ENCODE measurements at regions not wholly inside any gene's neighbourhood (a gene's known extent, or its start where the extent isn't known, plus 50 kb on each side); places are given as distances from the start of the nearest gene placed in this dataset.

- TF ChIP-seq CTCF (IDR thresholded peaks at IDR 0.05; ENCODE audit: insufficient read depth, low read length, poor library complexity, severe bottlenecking) (peak; percentile 29), EZH2phosphoT487 (conservative IDR thresholded peaks at IDR 0.05; ENCODE audit: low read length) (no peak)
These were observed 739.2 kb downstream of the KCTD8 start for GRCh38 chr4:43709443-43709842.

Data from SU-DHL-6 (cell line).